ENCODE measurements at regions not wholly inside any gene's neighbourhood (a gene's known extent, or its start where the extent isn't known, plus 50 kb on each side); places are given as distances from the start of the nearest gene placed in this dataset.
A peak's percentile ranks its signal among the peaks of the same experiment; 100 is the strongest.

DNA sequence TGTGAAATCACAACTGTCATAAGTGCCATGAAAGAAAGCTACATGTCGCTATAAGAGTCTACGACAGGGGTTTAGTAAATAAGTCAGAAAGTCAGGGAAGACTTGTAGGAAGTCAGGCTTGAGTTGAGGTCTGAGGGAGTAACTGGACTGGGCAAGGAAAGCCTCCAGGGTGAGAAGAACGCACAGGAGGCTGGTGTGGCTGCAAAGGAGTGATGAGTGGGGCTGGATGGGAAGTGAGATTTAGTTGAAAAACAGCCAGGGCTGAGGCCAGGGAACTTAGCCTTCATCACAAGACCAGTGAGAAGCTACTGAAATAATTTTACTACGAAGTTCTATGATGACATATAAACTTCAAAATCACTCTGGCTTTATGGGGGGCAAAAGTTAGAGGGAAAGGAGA is 763.7 kb upstream of the PHF14 start:
- DNase-seq = no peak

DNA sequence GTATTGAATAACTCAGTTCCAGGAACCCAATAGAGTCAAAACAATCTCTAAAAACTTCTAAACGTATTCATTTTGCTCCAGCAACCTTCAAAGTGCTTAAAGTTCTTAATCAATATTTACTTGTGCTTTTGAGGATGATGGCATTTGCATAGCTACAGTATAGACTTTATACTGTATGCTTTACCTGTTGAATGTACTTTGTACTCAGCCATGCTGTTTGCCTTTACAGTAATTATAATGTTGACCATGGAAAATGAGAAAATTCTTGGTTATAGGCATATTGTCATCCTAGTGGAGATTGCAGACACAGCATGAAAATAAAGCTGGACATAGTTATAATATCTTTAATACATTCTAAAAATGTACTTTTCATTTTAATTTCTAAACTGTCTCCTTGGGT is 762.7 kb upstream of the PHF14 start:
- no peak for DNase-seq

DNA sequence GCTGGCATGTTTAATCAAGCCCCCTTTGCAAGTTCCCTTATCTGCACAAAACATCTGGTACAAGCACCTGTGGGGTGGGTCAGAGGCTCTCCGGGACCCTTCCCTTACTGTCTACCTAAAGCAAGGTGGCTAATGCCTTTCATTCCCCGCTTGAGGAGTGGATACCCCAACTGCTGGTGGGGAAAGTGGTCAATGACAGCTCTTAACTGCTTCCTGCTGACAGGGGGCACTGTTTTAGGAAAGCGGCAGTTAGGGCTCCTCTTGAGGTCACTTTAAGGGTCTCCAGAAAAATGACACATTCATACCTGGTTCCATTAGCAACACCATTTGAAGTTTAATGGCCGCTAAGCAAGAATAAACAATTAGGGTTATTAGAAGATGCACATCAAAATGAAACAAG is 761.8 kb upstream of the PHF14 start:
- DNase-seq = no peak

- no peak for DNase-seq
These were observed 761.0 kb upstream of the PHF14 start for GRCh38 chr7:10212649-10213048.

- no peak for DNase-seq
These were observed 757.2 kb upstream of the PHF14 start for GRCh38 chr7:10216462-10216861.

DNA sequence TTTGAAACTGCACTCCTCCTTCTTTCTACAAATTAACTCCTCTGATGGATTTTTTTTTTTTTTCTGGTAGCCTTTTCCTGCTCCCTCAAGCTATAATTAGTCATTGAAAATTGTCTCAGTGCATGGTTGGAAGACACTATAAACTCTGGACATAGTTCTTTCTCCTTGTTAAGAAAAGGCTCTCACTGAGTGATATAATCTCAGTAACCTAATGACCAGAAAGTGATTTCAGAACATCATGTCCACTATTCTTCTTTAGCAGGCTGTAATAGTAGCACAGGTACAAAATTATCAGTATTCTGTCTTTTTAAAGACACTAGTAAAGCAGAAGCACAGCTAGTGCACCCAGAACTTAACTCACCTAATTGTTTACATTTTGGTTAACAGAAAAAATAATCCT is 752.6 kb upstream of the PHF14 start:
- no peak for DNase-seq

GRCh38 chr7:10222976-10223375 is 750.7 kb upstream of the PHF14 start:
- DNase-seq = no peak

- no peak for DNase-seq
These were observed 748.4 kb upstream of the PHF14 start for GRCh38 chr7:10225275-10225674.

- no peak for DNase-seq
These were observed 736.4 kb upstream of the PHF14 start for GRCh38 chr7:10237306-10237705.

DNA sequence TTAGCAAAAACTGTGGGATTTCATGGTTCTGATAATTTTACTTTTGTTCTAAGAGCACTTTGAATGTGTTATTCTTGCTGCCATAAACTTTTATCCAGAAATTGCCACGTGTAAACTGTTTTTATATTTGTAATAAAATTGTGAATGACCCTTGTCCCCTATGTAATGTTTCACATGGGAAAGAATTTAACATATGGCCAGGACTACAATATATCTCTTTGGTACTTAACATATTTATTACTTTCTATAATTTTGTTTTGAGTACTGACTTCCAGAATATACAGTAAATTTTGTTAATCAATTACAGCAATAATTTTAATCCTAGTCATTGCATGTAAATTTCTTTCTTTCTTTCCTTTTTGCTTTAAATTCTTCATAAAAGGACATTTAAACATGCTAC is 735.0 kb upstream of the PHF14 start:
- DNase-seq = no peak

DNA sequence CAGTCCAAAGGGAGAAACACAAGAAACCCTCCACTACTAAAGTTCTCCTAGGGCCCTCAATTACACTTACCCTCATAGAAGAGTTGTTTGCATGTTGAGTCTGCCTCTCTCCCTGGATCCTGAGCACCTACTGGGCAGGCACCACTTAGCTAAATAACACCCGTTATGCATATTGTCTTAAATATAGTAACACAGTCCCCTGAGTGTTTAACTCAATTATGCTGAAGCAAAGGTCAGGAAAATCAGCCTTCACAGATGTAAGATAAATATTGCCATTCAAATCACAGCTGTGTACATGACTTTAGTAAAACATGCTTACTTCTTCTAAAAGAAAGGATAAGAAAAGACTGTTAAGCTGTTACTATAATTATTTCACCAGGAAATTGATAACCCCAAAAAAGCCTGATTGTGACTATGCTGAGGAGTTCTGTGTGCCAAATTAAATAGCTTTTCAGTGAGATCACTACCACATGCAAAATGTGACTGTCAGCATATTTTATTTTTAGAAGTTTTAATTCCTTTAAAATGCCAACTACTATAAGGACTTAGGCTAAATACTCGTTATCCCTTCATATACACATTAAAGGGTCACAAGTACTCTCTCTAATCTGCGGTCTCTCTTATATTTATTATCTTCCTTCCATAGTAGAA is 733.9 kb upstream of the PHF14 start:
- peak; percentile 12 for DNase-seq

- no peak for DNase-seq
These were observed 728.3 kb upstream of the PHF14 start for GRCh38 chr7:10245406-10245805.

DNA sequence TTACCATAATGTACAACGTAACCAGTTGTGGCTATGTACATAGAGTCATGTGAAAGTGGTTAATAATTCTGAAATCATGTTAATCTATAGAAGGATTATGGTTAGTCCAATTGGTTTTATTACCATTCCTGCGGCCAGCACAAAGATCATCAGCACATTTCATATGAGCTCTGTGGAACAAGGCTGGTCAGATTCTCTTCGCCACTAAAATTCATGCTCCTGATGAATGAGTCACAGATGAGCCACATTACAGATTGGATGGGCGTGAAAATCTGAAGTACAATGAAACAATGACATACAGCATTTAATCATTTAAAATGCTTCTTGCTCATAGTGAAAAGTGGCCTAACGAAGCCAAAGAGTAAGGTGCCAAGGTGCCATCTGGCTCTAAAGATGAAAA is 716.2 kb upstream of the PHF14 start:
- DNase-seq = no peak

DNA sequence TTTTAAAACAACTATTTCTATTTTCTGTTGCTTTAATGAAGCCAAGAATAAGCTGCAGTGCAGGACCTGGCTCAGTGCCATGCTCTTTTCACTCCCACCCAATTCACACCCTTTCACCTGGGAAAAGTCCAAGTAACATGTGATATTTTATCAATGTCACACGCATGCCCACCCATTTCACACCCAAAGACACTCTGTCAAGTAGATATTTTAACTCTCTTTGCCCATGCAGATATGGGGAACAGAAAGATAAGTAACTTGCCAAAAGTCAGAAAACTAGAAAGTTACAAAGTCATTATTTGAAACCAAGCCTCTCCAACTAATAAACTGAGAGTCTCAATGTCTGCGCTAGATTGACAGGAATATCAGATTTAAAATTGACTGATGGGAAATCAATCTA is 706.7 kb upstream of the PHF14 start:
- no peak for DNase-seq

GRCh38 chr7:10268034-10268433 is 705.6 kb upstream of the PHF14 start:
- no peak for DNase-seq

GRCh38 chr7:10282909-10283308 is 690.8 kb upstream of the PHF14 start:
- DNase-seq = no peak

DNA sequence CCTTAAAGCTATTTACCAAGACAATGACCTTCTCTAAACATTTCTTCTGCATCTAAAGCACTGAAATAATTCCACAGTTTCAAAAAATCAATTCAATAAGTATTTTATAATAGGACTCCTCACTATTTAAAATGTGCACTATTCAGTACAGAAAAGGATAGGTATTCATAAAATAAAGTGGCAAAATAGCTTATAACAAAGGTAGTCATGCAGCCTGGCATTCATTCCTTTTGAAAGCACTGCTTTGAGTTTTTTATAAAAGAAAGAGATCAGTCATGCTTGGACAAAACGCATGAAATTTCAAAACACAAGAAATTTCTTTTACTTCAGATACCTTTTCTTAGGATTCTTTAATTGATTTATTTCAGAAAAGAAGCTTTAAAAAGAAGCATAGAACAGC is 689.7 kb upstream of the PHF14 start:
- DNase-seq = no peak

DNA sequence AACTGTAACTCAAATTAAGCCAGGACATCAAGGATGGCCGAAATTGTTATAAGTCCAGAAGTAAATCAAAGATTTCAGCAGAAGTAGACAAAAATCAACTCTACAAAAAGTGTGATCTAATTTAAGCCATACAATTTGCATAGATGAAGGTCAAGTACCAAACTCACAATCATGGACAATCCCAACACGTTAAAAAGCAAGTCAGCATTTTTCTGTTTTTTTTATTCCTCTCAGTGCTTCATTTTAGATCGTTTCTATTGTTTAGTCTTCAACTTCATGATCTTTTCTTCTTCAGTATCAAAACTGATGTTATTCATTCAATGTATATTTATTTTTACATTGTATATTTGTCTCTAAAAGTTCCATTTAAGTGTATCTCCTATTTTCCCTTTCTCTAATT is 674.3 kb upstream of the PHF14 start:
- no peak for DNase-seq

DNA sequence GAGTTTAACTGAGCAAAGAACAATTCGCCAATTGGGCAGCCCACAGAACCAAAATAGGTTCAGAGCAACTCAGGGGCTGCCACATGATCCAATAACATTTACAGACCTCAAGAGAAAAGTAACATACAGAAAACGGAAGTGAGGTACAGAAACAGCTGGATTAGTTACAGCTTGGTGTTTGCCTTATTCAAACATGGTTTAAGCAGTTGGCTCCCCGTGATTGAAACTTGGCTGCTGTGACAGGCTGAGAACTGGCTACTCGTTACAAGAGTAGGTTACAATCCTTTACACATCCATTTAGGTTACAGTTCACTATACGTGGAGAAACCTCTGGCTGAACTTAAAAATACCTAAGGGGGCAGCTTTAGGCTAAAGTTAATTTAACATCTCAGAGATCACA is 673.1 kb upstream of the PHF14 start:
- DNase-seq = no peak

GRCh38 chr7:10308276-10308675 is 665.4 kb upstream of the PHF14 start:
- no peak for DNase-seq

DNA sequence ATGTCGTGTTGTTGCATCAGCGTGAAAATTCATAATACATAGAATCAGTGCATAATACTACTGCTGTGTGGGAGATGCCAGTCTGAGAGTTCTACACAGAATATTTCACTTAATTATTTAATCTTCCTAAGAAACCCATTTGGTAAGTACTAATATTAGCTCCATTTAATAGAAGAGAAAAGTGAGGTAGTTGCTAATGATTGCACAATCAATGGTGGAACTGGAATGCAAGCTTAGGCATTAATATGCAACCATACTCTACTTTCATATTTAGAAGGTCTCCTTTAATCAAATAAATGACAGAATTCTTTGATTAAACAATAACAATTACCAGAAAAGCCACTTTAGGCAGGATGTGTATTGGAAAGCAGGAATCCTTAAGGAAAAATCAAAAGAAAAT is 660.7 kb upstream of the PHF14 start:
- no peak for DNase-seq

DNA sequence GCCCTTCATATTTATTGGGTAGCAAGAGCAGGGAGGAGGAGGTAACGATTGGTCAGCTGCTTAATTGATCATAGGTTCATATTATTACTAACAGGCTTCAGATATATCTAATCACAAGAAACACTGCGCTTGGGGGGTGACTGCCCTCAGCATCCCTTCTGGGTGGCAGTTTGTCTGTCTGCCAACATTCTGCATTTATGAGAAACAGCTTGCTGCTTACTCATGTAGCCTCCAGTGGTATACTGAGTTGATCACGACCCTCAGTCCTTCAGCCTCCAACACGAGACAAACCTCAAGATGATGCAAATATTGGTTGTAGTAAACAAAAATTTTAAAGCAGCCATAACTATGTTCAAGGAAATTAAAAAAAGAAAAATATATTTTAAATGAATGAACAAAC is 657.8 kb upstream of the PHF14 start:
- no peak for DNase-seq

- no peak for DNase-seq
These were observed 657.2 kb upstream of the PHF14 start for GRCh38 chr7:10316488-10316887.

- DNase-seq = no peak
These were observed 648.3 kb upstream of the PHF14 start for GRCh38 chr7:10325395-10325794.

- no peak for DNase-seq
These were observed 630.6 kb upstream of the PHF14 start for GRCh38 chr7:10343108-10343507.

DNA sequence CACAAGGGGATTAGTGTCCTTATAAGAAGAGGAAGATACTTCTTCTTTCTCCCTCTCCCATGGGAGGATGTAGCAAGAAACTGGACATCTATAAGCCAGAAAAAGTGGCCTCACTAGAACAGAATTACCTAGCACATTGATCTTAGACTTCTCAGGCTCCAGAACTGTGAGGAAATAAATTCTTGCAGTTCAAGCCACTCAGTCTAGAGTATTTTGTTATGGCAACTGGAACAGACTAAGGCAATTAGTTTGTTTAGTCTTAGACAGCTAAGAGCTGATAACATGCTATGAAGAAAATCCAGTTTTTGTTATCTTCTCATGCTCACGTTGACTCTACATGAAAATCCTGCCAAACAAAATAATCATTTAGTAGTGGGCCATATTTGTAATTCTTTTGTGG is 627.6 kb upstream of the PHF14 start:
- DNase-seq = no peak

All from NCI-H526 treated with DMSO at 0.1 percent for 48 hours (cell line).